Testis (tissue), 2 donors: ENCODE measurements at regions not wholly inside any gene's neighbourhood (a gene's known extent, or its start where the extent isn't known, plus 50 kb on each side); places are given as distances from the start of the nearest gene placed in this dataset.

ENCODE experiments used
- CTCF ChIP-seq, 3 experiments: fragments of 450-650 bp in 2 of 3; fragments of 200-600 bp in 1 of 3; sonication (generic) in 1 of 3; IDR thresholded peaks; one replicate each; pipeline ENCODE4 v1.5.1; 2016 to 2019; ENCODE audit warnings: antibody characterized with exemption in 3 of 3, mild to moderate bottlenecking in 2 of 3, moderate library complexity in 1 of 3
- POLR2A ChIP-seq: fragments of 450-650 bp; IDR thresholded peaks from one replicate; pipeline ENCODE4 v1.6.1; 2017; ENCODE audit warnings: antibody characterized with exemption, mild to moderate bottlenecking, moderate library complexity

- no peak for TF ChIP-seq POLR2A
- no peak for TF ChIP-seq CTCF (IDR thresholded peaks at IDR 0.05)
These were observed 109.6 kb downstream of the ENGASE start for GRCh38 chr17:79184219-79184618.
